K562 (cell line): ENCODE measurements at regions not wholly inside any gene's neighbourhood (a gene's known extent, or its start where the extent isn't known, plus 50 kb on each side); places are given as distances from the start of the nearest gene placed in this dataset.
A peak's percentile ranks its signal among the peaks of the same experiment; 100 is the strongest.

Experiments used
- ATAC-seq: fragments of 200-7000 bp; cut with Tn5 transposase; 3 replicates; pipeline ENCODE4 v1.9.1; 2020; ENCODE audit warnings: moderate library complexity
- BruUV-seq: library from RNA; stranded (reverse); fragments of 400-500 nt; replicated peaks from 2 replicates; lab custom pipeline; 2021; lab: Mats Ljungman, UMichigan
- CTCF ChIA-PET: fragments of 300-600 bp; formaldehyde crosslinking; extraction: SDS; loops from one replicate; lab custom pipeline; 2021; ENCODE audit warnings: low intra/inter-chr PET ratio; lab: Yijun Ruan, JAX
- POLR2A ChIA-PET: fragments of 300-600, 350-650 bp; sonication (Branson Sonifier 250); formaldehyde crosslinking; extraction: SDS; loops from one replicate; lab custom pipeline; 2021; ENCODE audit warnings: antibody characterized with exemption, inconsistent platforms; lab: Yijun Ruan, JAX
- DNase-seq, 4 experiments: peaks; one replicate each; pipeline versions ENCODE4 v3.0.0 to v3.0.0-alpha.2; 2011 to 2018; ENCODE audit warnings: low spot score in 3 of 4, mixed read lengths in 3 of 4; ENCODE audit errors: extremely low read depth in 1 of 4
- FAIRE-seq: peaks from 2 replicates; lab custom pipeline; 2011; peaks lifted over from hg19 to GRCh38; lab: Jason Lieb, UNC
- H2AFZ ChIP-seq: 2 replicates; pipeline ENCODE4 v1.6.0; 2011; ENCODE audit warnings: low read depth, low read length, control low read depth, inconsistent platforms
- H3K27ac ChIP-seq: fragments of 200-600 bp; 3 replicates; pipeline ENCODE4 v1.8.0; 2011; ENCODE audit warnings: low read depth, mild to moderate bottlenecking, control low read depth, inconsistent platforms, low read length, moderate library complexity, mixed read lengths; ENCODE audit errors: extremely low read depth
- H3K27me3 ChIP-seq, 2 experiments: fragments of 300-600 bp in 1 of 2; 2 replicates in 1 of 2; 3 replicates in 1 of 2; pipeline versions ENCODE4 v1.6.0 to v1.8.0; 2011; ENCODE audit warnings: inconsistent platforms in 2 of 2, low read length in 2 of 2, mild to moderate bottlenecking in 1 of 2, mixed read lengths in 1 of 2, moderate library complexity in 1 of 2; ENCODE audit not compliant: control insufficient read depth in 2 of 2, insufficient read depth in 2 of 2
- H3K36me3 ChIP-seq: fragments of 300-600 bp; 3 replicates; pipeline ENCODE4 v1.8.0; 2011; ENCODE audit warnings: mild to moderate bottlenecking, low read length, inconsistent platforms; ENCODE audit not compliant: control insufficient read depth, insufficient read depth
- H3K4me1 ChIP-seq, 2 experiments: fragments of 200-600 bp in 1 of 2; replicated peaks in 1 of 2; 2 replicates in 1 of 2; 3 replicates in 1 of 2; pipeline versions ENCODE4 v1.5.1 to v1.8.0; 2011; ENCODE audit warnings: inconsistent platforms in 2 of 2, low read length in 2 of 2, mild to moderate bottlenecking in 1 of 2, mixed read lengths in 1 of 2, moderate library complexity in 1 of 2; ENCODE audit not compliant: control insufficient read depth in 2 of 2, insufficient read depth in 2 of 2
- H3K4me2 ChIP-seq: 2 replicates; pipeline ENCODE4 v1.6.1; 2011; ENCODE audit warnings: low read length, control low read depth, inconsistent platforms, mixed read lengths; ENCODE audit not compliant: insufficient read depth
- H3K4me3 ChIP-seq: fragments of 200-600 bp; sonication (generic), shearing (Covaris generic); 2 replicates; pipeline ENCODE4 v1.5.1; 2016; ENCODE audit warnings: control low read depth, inconsistent platforms
- H3K79me2 ChIP-seq: fragments of 200-600 bp; 3 replicates; pipeline ENCODE4 v1.8.0; 2011; ENCODE audit warnings: low read length, inconsistent platforms; ENCODE audit not compliant: control insufficient read depth, insufficient read depth
- H3K9ac ChIP-seq, 2 experiments: 2 replicates each; pipeline versions ENCODE4 v1.6.0 to v1.6.1; 2011; ENCODE audit warnings: low read depth in 2 of 2, low read length in 2 of 2, control low read depth in 1 of 2, inconsistent platforms in 1 of 2, mild to moderate bottlenecking in 1 of 2, mixed read lengths in 1 of 2; ENCODE audit not compliant: insufficient read depth in 1 of 2
- H3K9me1 ChIP-seq: one replicate; pipeline ENCODE4 v1.6.0; 2011; ENCODE audit warnings: inconsistent platforms, mild to moderate bottlenecking, low read length, moderate library complexity; ENCODE audit not compliant: control insufficient read depth, insufficient read depth
- H3K9me3 ChIP-seq: replicated peaks from 2 replicates; pipeline ENCODE4 v1.5.1; 2011; ENCODE audit warnings: low read depth, low read length, inconsistent platforms; ENCODE audit not compliant: control insufficient read depth, insufficient read depth
- H4K20me1 ChIP-seq: replicated peaks from 2 replicates; pipeline ENCODE4 v1.6.1; 2011; ENCODE audit warnings: low read length, inconsistent platforms, mixed read lengths; ENCODE audit not compliant: control insufficient read depth, insufficient read depth
- CTCF ChIP-seq, 3 experiments: IDR thresholded peaks in 2 of 3; conservative IDR thresholded peaks in 1 of 3; 2 replicates each; pipeline ENCODE4 v1.5.1; 2011 to 2012; ENCODE audit warnings: low read length in 3 of 3, mild to moderate bottlenecking in 3 of 3, control low read depth in 2 of 3, improper control_type of control experiment in 1 of 3, inconsistent platforms in 1 of 3, low read depth in 1 of 3, mixed read lengths in 1 of 3, moderate library complexity in 1 of 3; ENCODE audit not compliant: insufficient read depth in 2 of 3
- RAD21 ChIP-seq, 2 experiments: fragments of 250-450 bp in 1 of 2; fragments of 450-650 bp in 1 of 2; sonication (Bioruptor Pico) in 1 of 2; formaldehyde crosslinking in 1 of 2; IDR thresholded peaks in 1 of 2; conservative IDR thresholded peaks in 1 of 2; 2 replicates each; pipeline versions ENCODE4 v1.4.0 to v1.8.0; 2020 to 2022; ENCODE audit warnings: mild to moderate bottlenecking in 2 of 2, moderate library complexity in 1 of 2
- SP2 ChIP-seq: IDR thresholded peaks from 2 replicates; pipeline ENCODE4 v1.6.1; 2011; ENCODE audit warnings: mild to moderate bottlenecking, low read depth, low read length, moderate library complexity; ENCODE audit not compliant: poor library complexity, severe bottlenecking; ENCODE audit errors: extremely low read depth
- SRSF3 ChIP-seq: fragments of 200-400 bp; formaldehyde crosslinking; IDR thresholded peaks from 2 replicates; pipeline ENCODE4 v1.6.1; 2016; ENCODE audit warnings: mild to moderate bottlenecking, low read length, moderate library complexity; ENCODE audit not compliant: insufficient read depth
- THAP12 ChIP-seq: fragments of 250-450 bp; sonication (Bioruptor Pico); IDR thresholded peaks from 2 replicates; pipeline ENCODE4 v1.9.0; 2021; ENCODE audit warnings: mild to moderate bottlenecking, inconsistent platforms
- ZKSCAN8 ChIP-seq: fragments of 200-800 bp; sonication (Bioruptor generic); IDR thresholded peaks from 2 replicates; pipeline ENCODE4 v1.6.1; 2016; ENCODE audit warnings: missing genetic modification characterization, missing compliant biosample characterization
- ZNF212 ChIP-seq: fragments of 450-650 bp; formaldehyde crosslinking; IDR thresholded peaks from 2 replicates; pipeline ENCODE4 v1.4.0; 2020; ENCODE audit warnings: mild to moderate bottlenecking
- WGBS: fragments of 100-300 bp; shearing (Covaris generic); methylation state at CpG from one replicate; pipeline ENCODE4 v1.1.6; 2016; ENCODE audit warnings: low coverage, mixed read lengths; ENCODE audit not compliant: insufficient coverage; ENCODE audit errors: missing lambda C conversion rate; 5-methylcytosine and 5-hydroxymethylcytosine counted together
- in situ Hi-C: fragments of 300-500 bp; cut with MboI; formaldehyde crosslinking; loops from 4 replicates; pipeline ENCODE4 v1.15.0; 2018; ENCODE audit warnings: inconsistent platforms, mixed read lengths
- intact Hi-C: fragments of 100-400 bp; cut with micrococcal nuclease; formaldehyde crosslinking; loops from 2 replicates; pipeline ENCODE4 v1.14.2; 2022
- TF ChIP-seq, protein P1 (sequence below): sonication (generic); formaldehyde crosslinking; IDR thresholded peaks from 2 replicates; pipeline ENCODE4 v1.8.0; 2022; ENCODE audit warnings: missing genetic modification reagents, mild to moderate bottlenecking, borderline replicate concordance

DNA sequence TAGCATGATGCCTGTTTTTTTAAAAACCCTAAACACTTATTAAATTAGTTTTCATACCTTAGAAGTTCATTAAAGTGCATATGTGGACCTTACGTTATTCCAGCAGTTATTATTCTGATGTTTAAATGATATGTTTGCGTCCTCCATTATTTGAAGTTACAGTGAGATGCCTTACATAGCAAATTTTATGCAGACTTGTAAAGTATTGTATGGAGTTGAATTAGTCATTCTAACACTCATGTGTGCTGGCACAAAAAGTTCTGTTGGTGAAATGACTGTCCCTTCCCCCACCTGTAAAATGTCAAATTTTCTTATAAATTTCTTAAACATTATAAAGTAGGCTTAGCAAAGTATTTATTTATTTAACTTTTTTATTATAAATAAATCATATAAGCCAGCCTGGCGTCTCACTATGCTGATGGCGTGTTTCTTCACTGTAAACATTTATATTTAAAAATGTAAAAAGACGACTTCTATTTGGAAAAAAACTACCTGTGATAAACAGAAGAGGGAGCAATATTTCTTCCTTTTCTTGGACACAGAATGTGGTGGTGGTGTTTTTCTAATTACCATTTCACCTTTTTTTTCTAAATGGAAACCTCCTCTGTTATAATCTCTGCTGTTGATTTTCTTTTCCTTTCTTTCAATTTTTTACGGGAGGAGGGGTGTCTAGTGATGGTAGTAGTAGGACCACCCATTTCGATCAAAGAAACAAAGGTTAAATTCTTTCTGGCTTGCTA lies 155.4 kb downstream of the RFPL4B start:
- Histone ChIP-seq H3K9me1 (no peaks in the 10 kb centered on the region), H4K20me1 (no peaks in the 10 kb centered on the region), H3K9ac (no peak overlapping the region), H2AFZ (no peak overlapping the region), H3K4me2 (no peak overlapping the region), H3K79me2 (no peaks in the 10 kb centered on the region), H3K27me3 (no peaks in the 10 kb centered on the region), H3K4me1 (no peaks in the 10 kb centered on the region), H3K27ac (no peak overlapping the region), H3K9me3 (no peaks in the 10 kb centered on the region), H3K36me3 (no peaks in the 10 kb centered on the region), H3K4me3 (no peak overlapping the region)
- intact Hi-C loops: no loop called here
- FAIRE-seq: no peak
- DNase-seq: peak in 1 of 4 experiments; percentile 4
- ATAC-seq: no peak
- ChIA-PET CTCF (no interaction called here), POLR2A (no interaction called here)
- no TSS peak for BruUV-seq
- 2% methylated on average over 7 of the region's 7 CpGs for WGBS
- in situ Hi-C loops: no loop called here
- TF ChIP-seq SRSF3 (no peak), THAP12 (CRISPR knock-in tag) (no peak), SP2 (no peak), ZNF212 (CRISPR knock-in tag) (no peak), CTCF (IDR thresholded peaks at IDR 0.05 in 2 of 3, conservative IDR thresholded peaks at IDR 0.05 in 1 of 3; ENCODE audit: insufficient read depth in 2 of 3, low read depth in 1 of 3, low read length in 3 of 3) (peak in 2 of 3 experiments; percentile 3 to 34; a peak in 3 of 6 replicates), ZKSCAN8 (CRISPR knock-in tag) (no peak), RAD21 (CRISPR knock-in tag; conservative IDR thresholded peaks at IDR 0.05 in 1 of 2, IDR thresholded peaks at IDR 0.05 in 1 of 2) (peak; percentile 30 to 46; a peak in 3 of 4 replicates)
- TF ChIP-seq, protein P1, sequence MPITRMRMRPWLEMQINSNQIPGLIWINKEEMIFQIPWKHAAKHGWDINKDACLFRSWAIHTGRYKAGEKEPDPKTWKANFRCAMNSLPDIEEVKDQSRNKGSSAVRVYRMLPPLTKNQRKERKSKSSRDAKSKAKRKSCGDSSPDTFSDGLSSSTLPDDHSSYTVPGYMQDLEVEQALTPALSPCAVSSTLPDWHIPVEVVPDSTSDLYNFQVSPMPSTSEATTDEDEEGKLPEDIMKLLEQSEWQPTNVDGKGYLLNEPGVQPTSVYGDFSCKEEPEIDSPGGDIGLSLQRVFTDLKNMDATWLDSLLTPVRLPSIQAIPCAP (CRISPR knock-in tag): no peak
